ENCODE measurements at regions not wholly inside any gene's neighbourhood (a gene's known extent, or its start where the extent isn't known, plus 50 kb on each side); places are given as distances from the start of the nearest gene placed in this dataset.

- H4K20me1 ChIP-seq (ENCODE audit: insufficient read depth, low read length) = no peaks in the 10 kb centered on the region
- no peak for TF ChIP-seq CTCF (IDR thresholded peaks at IDR 0.05)
- H3K27ac ChIP-seq (ENCODE audit: low read depth in 1 of 2, low read length in 2 of 2) = no peak overlapping the region
- Mint-ChIP-seq H3K27me3 (ENCODE audit: low read depth in 3 of 3) (peaks cover 0 to 9% (median 3%) of the 10 kb centered on the region in 3 donors), H3K27ac (no peak overlapping the region), H3K4me3 (no peak overlapping the region), H3K9me3 (no peaks in the 10 kb centered on the region), H3K36me3 (no peaks in the 10 kb centered on the region), H3K4me1 (no peaks in the 10 kb centered on the region)
- H3K27me3 ChIP-seq (ENCODE audit: control insufficient read depth in 2 of 2, insufficient read depth in 2 of 2, low read length in 2 of 2) = no peaks in the 10 kb centered on the region
- intact Hi-C loops (cut with micrococcal nuclease) = loop anchor here (5.0 to 10.0 kb wide), 4 partner anchors 370 to 1872 kb away; no protein-coding TSS in a partner anchor
- no peak overlapping the region for H2AFZ ChIP-seq (ENCODE audit: insufficient read depth, low read depth, low read length, poor library complexity, severe bottlenecking)
- H3K4me3 ChIP-seq (replicated peaks in 1 of 3; ENCODE audit: low read depth in 2 of 3, low read length in 3 of 3) = no peak overlapping the region
- H3K4me1 ChIP-seq (ENCODE audit: control insufficient read depth in 1 of 2, insufficient read depth in 2 of 2, low read length in 2 of 2) = no peaks in the 10 kb centered on the region
- no peak overlapping the region for H3K9ac ChIP-seq (ENCODE audit: insufficient read depth, low read length, poor library complexity, severe bottlenecking)
- no peaks in the 10 kb centered on the region for H3K36me3 ChIP-seq (replicated peaks in 1 of 2; ENCODE audit: control insufficient read depth in 1 of 2, insufficient read depth in 2 of 2, low read length in 2 of 2)
- 97% methylated on average over 5 of the region's 6 CpGs for WGBS (ENCODE audit: insufficient coverage)
- no peaks in the 10 kb centered on the region for H3K79me2 ChIP-seq (ENCODE audit: insufficient read depth, low read length)
- DNase-seq = no peak
- H3K4me2 ChIP-seq (replicated peaks; ENCODE audit: extremely low read depth, low read length, poor library complexity, severe bottlenecking) = no peak overlapping the region
- no peaks in the 10 kb centered on the region for H3K9me3 ChIP-seq (replicated peaks in 1 of 2; ENCODE audit: control insufficient read depth in 1 of 2, insufficient read depth in 1 of 2, low read length in 2 of 2)
These were observed 263.3 kb upstream of the PKDCC start for GRCh38 chr2:41784496-41784895.

GRCh38 chr2:41785251-41786022, 262.4 kb upstream of the PKDCC start:
- Histone ChIP-seq H3K27ac (ENCODE audit: low read depth in 1 of 2, low read length in 2 of 2) (no peak overlapping the region), H3K27me3 (ENCODE audit: control insufficient read depth in 2 of 2, insufficient read depth in 2 of 2, low read length in 2 of 2) (no peaks in the 10 kb centered on the region), H4K20me1 (ENCODE audit: insufficient read depth, low read length) (no peaks in the 10 kb centered on the region), H3K4me2 (replicated peaks; ENCODE audit: extremely low read depth, low read length, poor library complexity, severe bottlenecking) (no peak overlapping the region), H3K9me3 (replicated peaks in 1 of 2; ENCODE audit: control insufficient read depth in 1 of 2, insufficient read depth in 1 of 2, low read length in 2 of 2) (no peaks in the 10 kb centered on the region), H3K9ac (ENCODE audit: insufficient read depth, low read length, poor library complexity, severe bottlenecking) (no peak overlapping the region), H3K36me3 (replicated peaks in 1 of 2; ENCODE audit: control insufficient read depth in 1 of 2, insufficient read depth in 2 of 2, low read length in 2 of 2) (no peaks in the 10 kb centered on the region), H3K4me1 (ENCODE audit: control insufficient read depth in 1 of 2, insufficient read depth in 2 of 2, low read length in 2 of 2) (no peaks in the 10 kb centered on the region), H2AFZ (ENCODE audit: insufficient read depth, low read depth, low read length, poor library complexity, severe bottlenecking) (no peak overlapping the region), H3K4me3 (replicated peaks in 1 of 3; ENCODE audit: low read depth in 2 of 3, low read length in 3 of 3) (no peak overlapping the region), H3K79me2 (ENCODE audit: insufficient read depth, low read length) (no peaks in the 10 kb centered on the region)
- Mint-ChIP-seq H3K36me3 (no peaks in the 10 kb centered on the region), H3K9me3 (no peaks in the 10 kb centered on the region), H3K27me3 (ENCODE audit: low read depth in 3 of 3) (peaks cover 0 to 9% (median 3%) of the 10 kb centered on the region in 3 donors), H3K4me3 (no peak overlapping the region), H3K27ac (peak overlapping the region in 1 of 7 donors; percentile 16), H3K4me1 (no peaks in the 10 kb centered on the region)
- TF ChIP-seq CTCF (IDR thresholded peaks at IDR 0.05) = no peak
- 72% methylated on average over 10 of the region's 10 CpGs for WGBS (ENCODE audit: insufficient coverage)
- intact Hi-C loops (cut with micrococcal nuclease) = loop anchor here in 1 of 2 donors (10.0 kb wide), 1 partner anchor 371 kb away; no protein-coding TSS in a partner anchor
- DNase-seq = no peak
